GM18498 (cell line): ENCODE measurements at regions not wholly inside any gene's neighbourhood (a gene's known extent, or its start where the extent isn't known, plus 50 kb on each side); places are given as distances from the start of the nearest gene placed in this dataset.

ENCODE experiments used
- ATAC-seq: cut with Tn5 transposase; IDR thresholded peaks from one replicate; pipeline ENCODE4 v1.9.1; 2021; ENCODE audit warnings: mild to moderate bottlenecking, moderate library complexity; ENCODE audit not compliant: unreplicated experiment

DNA sequence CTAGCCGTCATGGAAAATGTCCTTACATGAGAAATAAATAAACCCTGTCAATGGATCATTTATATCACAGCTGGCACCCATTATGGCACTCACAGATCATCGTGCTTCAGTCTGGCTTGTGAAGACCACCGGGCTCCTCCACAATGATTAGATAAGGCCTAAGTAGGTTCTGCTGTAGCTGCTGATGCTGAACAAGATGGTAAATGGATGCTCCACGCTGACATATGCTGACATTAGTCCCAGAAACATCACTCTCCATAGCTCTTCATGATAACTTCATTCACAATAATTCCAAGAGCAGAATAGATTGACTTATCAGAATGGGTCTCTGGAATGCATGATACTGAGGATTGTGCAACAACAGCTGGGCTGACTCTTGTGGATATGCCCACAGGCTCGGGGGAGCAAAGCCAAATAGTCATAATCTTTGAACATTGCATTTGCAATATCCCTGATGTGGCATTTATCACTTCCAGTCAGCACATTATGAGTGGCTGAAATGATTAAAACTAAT is 63.8 kb upstream of the RXFP2 start:
- no peak for ATAC-seq

GRCh38 chr13:31681133-31681532 is 58.2 kb upstream of the RXFP2 start:
- no peak for ATAC-seq

GRCh38 chr13:31684466-31684865 is 54.9 kb upstream of the RXFP2 start:
- ATAC-seq, result no peak

DNA sequence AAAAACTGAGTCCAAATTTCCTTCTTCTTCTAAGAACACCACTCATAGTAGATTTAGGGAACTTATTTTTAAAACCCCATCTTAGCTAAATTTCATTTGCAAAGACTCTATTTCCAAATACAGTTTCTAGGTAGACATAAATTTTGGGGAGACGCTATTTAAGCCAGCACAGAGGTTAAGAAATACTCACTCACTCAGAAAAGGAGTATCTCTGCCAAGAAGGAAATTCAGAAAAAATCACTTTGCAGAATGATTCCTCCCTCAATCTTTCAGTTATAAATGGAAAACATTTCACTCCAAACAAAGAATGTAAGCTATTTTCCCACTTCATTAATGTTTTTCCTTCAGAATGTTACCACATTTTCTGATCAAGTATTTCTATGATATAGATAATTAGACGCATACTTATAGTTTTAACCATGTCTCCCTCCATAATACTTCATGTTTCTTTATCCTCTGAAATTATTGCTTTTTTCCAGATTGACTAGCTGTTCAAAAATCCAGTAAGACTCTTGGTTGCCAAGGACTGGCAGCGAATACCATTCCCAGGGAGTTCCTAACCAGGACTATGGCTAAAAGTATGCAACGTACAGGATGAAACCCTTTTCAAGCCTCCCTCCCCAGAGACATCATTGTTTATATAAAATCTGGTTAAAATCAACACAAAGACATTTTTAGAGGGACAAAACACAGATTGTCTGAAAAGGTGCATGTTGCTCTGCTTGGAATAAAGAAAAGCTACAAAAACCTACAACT is 52.5 kb upstream of the RXFP2 start:
- ATAC-seq, result no peak
